ENCODE measurements at regions not wholly inside any gene's neighbourhood (a gene's known extent, or its start where the extent isn't known, plus 50 kb on each side); places are given as distances from the start of the nearest gene placed in this dataset.

GRCh38 chr17:68780596-68780995, 174.6 kb downstream of the ABCA8 start:
- no peak for TF ChIP-seq POLR2A (IDR thresholded peaks at IDR 0.05; ENCODE audit: low read length)
- no peak for TF ChIP-seq GATA1 (IDR thresholded peaks at IDR 0.05; ENCODE audit: low read depth, low read length)

All from erythroblast (primary cell).